GM12874 (cell line): ENCODE measurements at regions not wholly inside any gene's neighbourhood (a gene's known extent, or its start where the extent isn't known, plus 50 kb on each side); places are given as distances from the start of the nearest gene placed in this dataset.

ENCODE experiments used
- TF ChIP-seq, protein P1 (sequence below): IDR thresholded peaks from 2 replicates; pipeline ENCODE4 v1.5.1; 2011; ENCODE audit warnings: low read depth, mild to moderate bottlenecking, control low read depth, low read length, moderate library complexity; ENCODE audit not compliant: insufficient read depth

DNA sequence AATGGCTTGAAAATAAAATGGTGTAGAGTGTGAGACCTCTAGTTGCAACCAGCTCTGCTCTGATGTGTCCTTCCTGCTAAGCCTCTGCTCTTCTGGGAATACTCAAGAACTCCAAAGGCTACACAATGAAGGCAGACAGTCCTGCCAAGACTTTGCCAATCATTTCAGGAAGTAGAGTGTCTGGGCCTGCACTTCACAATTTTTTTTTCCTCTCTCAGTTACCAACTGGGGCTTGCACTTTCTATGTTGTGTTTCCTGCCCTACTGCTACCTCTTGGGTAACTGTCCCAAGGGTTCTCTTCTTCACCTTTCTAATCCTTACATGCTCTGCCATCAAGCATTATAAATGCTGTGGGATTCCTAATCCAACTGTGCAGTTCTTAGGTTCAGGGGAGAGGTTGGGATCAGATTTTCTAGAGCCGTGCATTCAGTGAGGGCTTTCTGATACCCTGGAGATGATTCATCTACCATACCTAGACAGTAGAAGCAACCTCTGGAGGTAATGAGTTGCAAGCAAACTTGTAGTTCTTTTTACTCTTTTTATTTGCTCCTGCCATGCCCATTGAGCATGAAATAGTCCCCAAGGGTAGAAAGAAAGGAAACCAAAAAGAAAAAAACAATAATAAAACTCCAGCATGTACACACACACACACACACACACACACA is 365.9 kb downstream of the MLLT3 start:
- TF ChIP-seq, protein P1, sequence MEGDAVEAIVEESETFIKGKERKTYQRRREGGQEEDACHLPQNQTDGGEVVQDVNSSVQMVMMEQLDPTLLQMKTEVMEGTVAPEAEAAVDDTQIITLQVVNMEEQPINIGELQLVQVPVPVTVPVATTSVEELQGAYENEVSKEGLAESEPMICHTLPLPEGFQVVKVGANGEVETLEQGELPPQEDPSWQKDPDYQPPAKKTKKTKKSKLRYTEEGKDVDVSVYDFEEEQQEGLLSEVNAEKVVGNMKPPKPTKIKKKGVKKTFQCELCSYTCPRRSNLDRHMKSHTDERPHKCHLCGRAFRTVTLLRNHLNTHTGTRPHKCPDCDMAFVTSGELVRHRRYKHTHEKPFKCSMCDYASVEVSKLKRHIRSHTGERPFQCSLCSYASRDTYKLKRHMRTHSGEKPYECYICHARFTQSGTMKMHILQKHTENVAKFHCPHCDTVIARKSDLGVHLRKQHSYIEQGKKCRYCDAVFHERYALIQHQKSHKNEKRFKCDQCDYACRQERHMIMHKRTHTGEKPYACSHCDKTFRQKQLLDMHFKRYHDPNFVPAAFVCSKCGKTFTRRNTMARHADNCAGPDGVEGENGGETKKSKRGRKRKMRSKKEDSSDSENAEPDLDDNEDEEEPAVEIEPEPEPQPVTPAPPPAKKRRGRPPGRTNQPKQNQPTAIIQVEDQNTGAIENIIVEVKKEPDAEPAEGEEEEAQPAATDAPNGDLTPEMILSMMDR, result no peak

DNA sequence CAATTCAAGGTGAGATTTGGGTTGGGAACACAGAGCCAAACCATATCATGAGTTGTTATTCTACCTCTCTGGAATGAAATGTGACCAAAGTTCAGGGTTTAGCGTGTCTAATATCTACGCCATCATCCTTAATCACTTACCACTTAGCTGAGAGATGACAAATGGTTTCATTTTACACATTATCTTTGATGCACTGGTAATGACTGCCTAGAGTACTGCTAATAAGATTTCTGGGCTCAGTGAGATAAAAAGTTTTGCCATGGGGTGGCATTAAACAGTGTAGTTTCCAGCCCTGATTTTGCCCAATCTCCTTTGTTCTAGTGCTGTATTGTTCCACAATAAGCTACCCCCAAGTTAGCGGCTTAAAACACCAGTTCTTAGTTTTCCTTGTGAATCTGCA is 367.2 kb downstream of the MLLT3 start:
- TF ChIP-seq, protein P1, result no peak

DNA sequence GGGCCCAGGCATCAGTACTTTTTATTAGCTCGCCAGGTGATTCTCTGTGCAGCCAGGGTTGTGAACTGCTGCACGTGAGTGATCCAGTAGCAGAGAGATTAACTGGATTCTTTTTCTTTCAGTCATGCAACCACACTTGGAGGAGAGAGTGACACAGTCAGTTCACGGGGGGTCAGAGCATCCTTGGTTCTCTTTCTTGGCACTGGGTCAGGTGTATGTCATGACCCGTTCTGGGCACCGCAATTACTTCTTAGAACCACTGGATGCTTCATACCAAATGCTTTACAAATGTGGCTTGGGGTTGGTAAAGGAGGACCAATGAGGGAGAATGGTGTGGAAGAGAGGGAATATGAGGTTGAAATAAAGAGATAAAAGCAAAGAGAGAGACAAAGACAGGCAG is 368.7 kb downstream of the MLLT3 start:
- TF ChIP-seq, protein P1, result no peak

DNA sequence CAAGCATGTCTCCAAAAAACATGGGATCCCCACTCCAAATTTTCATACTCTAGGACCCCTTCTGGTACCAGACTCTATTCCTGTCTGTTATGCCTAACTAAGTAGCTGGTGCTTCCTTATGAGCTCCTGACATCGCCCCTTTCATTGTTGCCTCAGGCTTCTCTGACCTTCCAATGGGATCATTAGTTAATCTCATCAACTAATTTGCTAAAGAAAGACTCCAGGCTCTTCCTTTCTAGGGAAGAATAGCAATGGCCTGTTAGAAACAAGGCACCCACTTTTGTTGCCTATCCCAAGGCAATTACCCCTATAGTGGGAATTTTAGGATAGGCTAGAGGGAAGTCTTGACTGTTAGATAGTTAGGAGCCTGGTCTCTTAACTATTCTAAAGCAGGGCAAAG is 369.5 kb downstream of the MLLT3 start:
- TF ChIP-seq, protein P1, result no peak

DNA sequence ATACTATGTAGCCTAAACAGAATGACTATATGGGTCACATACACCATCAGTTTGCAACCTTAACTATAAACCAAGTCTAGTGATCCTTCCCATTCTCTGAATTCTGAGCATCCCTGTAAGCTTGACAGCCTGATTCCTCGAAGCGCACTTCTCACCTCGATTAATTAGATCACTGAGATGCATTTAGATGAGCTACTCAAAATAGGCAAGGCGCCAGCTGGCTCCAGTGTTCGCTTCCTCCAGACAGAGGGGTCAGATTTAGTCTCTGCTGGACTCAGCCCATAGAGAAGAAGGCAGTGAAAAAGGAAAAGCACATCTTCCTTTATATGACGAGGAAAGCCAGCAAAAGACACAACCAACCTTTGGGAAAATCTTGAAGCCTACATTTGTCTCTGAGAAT is 371.5 kb downstream of the MLLT3 start:
- TF ChIP-seq, protein P1, result no peak

DNA sequence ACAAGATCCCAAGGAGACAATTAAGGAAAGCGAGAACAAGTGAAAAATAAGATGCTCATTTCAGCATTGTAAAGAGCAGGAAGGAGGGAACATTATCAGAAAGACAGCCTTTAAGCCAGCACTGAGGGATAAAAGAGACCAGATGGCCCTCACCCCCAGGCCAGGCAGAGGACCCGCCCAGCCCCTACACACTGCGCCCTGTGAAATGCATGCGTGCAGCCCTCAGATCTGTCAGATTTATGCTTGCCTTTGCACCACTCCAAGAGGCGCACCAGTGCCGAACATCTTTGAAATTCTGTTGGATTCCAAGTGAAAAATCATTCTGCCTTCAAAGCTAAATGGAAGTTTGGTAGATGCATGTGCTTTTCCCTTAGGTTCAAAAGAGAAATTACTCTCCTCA is 378.0 kb downstream of the MLLT3 start:
- TF ChIP-seq, protein P1, result no peak

DNA sequence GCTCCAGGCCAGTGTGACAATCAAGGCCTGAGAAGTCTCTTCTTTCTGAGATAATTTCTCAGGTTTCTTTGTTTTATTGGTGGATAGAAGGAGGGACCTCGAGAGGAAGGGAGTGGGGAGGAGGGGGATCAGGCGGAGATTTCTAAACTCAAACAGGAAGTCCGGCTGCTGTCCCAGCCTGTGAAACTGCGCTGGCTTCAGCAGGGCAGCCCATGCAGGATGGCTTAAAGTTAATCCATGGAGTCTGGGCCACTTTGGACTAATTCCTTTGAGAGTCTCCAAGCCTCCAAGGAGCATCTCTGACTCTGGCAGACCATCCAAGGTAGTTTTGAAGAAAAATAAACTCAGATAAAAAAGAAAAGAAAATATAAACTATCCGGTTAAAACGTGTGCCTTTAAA is 378.5 kb downstream of the MLLT3 start:
- TF ChIP-seq, protein P1, result no peak
